ENCODE measurements at regions not wholly inside any gene's neighbourhood (a gene's known extent, or its start where the extent isn't known, plus 50 kb on each side); places are given as distances from the start of the nearest gene placed in this dataset.
"Not testable (repeated sequence)": the region's sequence is repeated elsewhere in the genome, so short reads cannot be mapped to it uniquely, and the experiment has no call there.

GRCh38 chr6:85917522-85917921 lies 274.8 kb upstream of the SYNCRIP start:
- in situ Hi-C loops (cut with HindIII; ENCODE audit: low sequenced_read_pairs) = no loop called here
- no peak overlapping the region for H3K4me3 ChIP-seq (ENCODE audit: low read depth, low read length)
- no peak for DNase-seq (ENCODE audit: low read depth, low spot score)
- TF ChIP-seq, protein P1, sequence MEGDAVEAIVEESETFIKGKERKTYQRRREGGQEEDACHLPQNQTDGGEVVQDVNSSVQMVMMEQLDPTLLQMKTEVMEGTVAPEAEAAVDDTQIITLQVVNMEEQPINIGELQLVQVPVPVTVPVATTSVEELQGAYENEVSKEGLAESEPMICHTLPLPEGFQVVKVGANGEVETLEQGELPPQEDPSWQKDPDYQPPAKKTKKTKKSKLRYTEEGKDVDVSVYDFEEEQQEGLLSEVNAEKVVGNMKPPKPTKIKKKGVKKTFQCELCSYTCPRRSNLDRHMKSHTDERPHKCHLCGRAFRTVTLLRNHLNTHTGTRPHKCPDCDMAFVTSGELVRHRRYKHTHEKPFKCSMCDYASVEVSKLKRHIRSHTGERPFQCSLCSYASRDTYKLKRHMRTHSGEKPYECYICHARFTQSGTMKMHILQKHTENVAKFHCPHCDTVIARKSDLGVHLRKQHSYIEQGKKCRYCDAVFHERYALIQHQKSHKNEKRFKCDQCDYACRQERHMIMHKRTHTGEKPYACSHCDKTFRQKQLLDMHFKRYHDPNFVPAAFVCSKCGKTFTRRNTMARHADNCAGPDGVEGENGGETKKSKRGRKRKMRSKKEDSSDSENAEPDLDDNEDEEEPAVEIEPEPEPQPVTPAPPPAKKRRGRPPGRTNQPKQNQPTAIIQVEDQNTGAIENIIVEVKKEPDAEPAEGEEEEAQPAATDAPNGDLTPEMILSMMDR (IDR thresholded peaks at IDR 0.05; ENCODE audit: low read depth, low read length) = no peak

- TF ChIP-seq, protein P1 (IDR thresholded peaks at IDR 0.05; ENCODE audit: low read depth, low read length) = no peak
- no peak overlapping the region for H3K4me3 ChIP-seq (ENCODE audit: low read depth, low read length)
- DNase-seq (ENCODE audit: low read depth, low spot score) = no peak
- in situ Hi-C loops (cut with HindIII; ENCODE audit: low sequenced_read_pairs) = no loop called here
These were observed 270.3 kb upstream of the SYNCRIP start for GRCh38 chr6:85913001-85913400.

DNA sequence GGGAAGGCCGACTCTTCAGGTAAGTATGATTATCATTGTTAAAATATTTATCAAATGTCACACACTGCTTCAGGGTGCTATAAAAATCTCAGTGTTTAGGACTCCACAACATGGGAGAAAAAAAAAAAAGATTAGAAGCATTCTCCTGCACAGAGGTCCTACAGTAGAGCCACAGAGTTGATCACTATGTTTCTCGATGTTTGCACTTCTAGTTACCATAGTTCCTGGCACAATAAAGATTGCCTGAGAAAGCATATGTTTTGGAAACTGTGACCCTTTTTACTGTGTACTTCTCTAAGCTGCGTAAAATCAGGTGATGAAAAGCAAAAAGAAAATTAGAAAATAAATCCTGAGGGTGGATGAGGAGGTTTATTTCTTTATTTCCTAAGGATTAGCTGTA lies 269.9 kb upstream of the SYNCRIP start:
- TF ChIP-seq, protein P1 (IDR thresholded peaks at IDR 0.05; ENCODE audit: low read depth, low read length) = no peak
- in situ Hi-C loops (cut with HindIII; ENCODE audit: low sequenced_read_pairs) = no loop called here
- no peak for DNase-seq (ENCODE audit: low read depth, low spot score)

DNA sequence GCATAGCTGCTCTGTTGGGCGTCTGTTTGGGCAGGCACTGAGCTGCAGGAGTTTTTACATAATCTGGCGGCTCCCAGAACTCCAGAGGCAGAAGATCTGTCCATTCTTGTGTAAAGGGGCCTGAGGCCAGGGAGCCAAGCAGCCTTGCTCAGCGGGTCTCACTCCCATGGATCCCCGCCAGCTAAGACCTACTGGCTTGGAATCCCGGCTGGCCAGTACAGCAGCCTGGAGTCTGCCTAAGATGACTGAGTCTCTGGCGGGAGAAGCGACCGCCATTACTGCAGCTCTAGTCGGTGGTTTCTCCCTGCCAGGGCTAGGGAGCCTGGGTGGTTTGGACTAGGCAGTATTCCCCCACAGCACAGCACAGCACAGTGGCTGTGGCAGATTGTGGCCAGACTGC lies 268.4 kb upstream of the SYNCRIP start:
- in situ Hi-C loops (cut with HindIII; ENCODE audit: low sequenced_read_pairs) = no loop called here
- no peak for DNase-seq (ENCODE audit: low read depth, low spot score)
- H3K4me3 ChIP-seq (ENCODE audit: low read depth, low read length) = no peak overlapping the region
- TF ChIP-seq, protein P1 (IDR thresholded peaks at IDR 0.05; ENCODE audit: low read depth, low read length) = no peak

More for the DNA sequence above, 269.9 kb upstream of the SYNCRIP start:
- H3K4me3 ChIP-seq (ENCODE audit: low read depth, low read length) = no peak overlapping the region

DNA sequence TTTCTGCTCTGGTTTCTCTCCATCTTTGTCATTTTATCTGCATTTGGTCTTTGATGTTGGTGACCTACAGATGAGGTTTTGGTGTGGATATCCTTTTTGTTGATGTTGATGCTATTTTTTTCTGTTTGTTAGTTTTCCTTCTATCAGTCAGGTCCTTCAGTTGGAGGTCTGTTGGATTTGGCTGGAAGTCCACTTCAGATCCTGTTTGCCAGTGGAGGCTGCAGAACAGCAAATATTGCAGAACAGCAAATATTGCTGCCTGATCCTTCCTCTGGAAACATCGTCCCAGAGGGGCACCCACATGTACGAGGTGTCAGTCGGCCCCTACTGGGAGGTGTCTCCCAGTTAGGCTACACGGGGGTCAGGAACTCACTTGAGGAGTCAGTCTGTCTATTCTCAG lies 265.4 kb upstream of the SYNCRIP start:
- H3K4me3 ChIP-seq (ENCODE audit: low read depth, low read length); in situ Hi-C loops (cut with HindIII; ENCODE audit: low sequenced_read_pairs); DNase-seq (ENCODE audit: low read depth, low spot score): not testable (repeated sequence)

DNA sequence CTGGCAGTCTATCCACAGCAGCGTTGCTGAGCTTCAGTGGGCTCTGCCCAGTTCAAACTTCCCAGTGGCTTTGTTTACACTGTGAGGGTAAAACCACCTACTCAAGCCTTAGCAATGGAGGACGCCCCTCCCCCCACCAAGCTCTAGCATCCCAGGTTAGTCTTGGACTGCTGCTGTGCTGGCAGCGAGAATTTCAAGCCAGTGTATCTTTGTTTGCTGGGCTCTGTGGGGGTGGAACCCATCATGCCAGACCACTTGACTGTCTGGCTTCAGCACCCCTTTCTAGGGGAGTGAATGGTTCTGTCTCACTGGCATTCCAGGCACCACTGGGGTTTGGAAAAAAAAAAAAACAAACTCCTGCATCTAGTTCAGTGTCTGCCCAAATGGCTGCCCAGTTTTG lies 249.7 kb upstream of the SYNCRIP start:
- no peak for DNase-seq (ENCODE audit: low read depth, low spot score)
- TF ChIP-seq, protein P1 (IDR thresholded peaks at IDR 0.05; ENCODE audit: low read depth, low read length) = no peak
- in situ Hi-C loops (cut with HindIII; ENCODE audit: low sequenced_read_pairs) = no loop called here
- no peak overlapping the region for H3K4me3 ChIP-seq (ENCODE audit: low read depth, low read length)

DNA sequence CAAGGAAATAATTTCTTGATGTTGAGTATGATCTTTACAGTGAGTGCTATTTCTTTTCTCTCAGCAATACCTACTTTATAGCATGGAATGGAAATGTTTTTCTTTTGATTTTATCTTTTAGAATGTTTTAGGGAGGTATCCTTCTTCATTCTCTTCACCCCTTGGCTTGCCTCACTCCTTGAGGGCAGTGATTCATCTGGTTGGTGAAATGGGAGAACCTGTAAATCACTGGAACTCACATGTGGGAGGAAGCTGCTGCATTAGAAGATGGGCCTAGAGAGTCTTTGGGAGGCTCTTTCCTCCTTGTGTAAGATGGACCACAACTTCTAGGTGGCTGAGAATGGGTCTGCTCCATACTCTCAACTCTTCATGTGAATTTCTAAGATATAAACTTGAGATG lies 244.8 kb upstream of the SYNCRIP start:
- TF ChIP-seq, protein P1 (IDR thresholded peaks at IDR 0.05; ENCODE audit: low read depth, low read length) = no peak
- H3K4me3 ChIP-seq (ENCODE audit: low read depth, low read length) = no peak overlapping the region
- in situ Hi-C loops (cut with HindIII; ENCODE audit: low sequenced_read_pairs) = no loop called here
- no peak for DNase-seq (ENCODE audit: low read depth, low spot score)
